Natural killer cell (primary cell): ENCODE measurements at regions not wholly inside any gene's neighbourhood (a gene's known extent, or its start where the extent isn't known, plus 50 kb on each side); places are given as distances from the start of the nearest gene placed in this dataset.

Source experiments
- ATAC-seq, 3 donors: fragments of 150-1000 bp in 2 of 3; fragments of 200-7000 bp in 1 of 3; cut with Tn5 transposase; 1 replicate in 1 of 3; 2 replicates in 2 of 3; pipeline ENCODE4 v1.10.0; 2021; ENCODE audit warnings: mild to moderate bottlenecking in 2 of 3, moderate library complexity in 2 of 3
- DNase-seq, 2 donors: peaks; one replicate each; pipeline versions ENCODE4 v3.0.0 to v3.0.0-alpha.2; 2013 to 2021; ENCODE audit warnings: mixed read lengths in 1 of 2
- H3K27ac ChIP-seq: one replicate; pipeline ENCODE4 v1.5.1; 2013; ENCODE audit warnings: mild to moderate bottlenecking, low read length
- H3K27me3 ChIP-seq: one replicate; pipeline ENCODE4 v1.6.1; 2013; ENCODE audit warnings: low read length; ENCODE audit not compliant: control insufficient read depth, insufficient read depth
- H3K36me3 ChIP-seq: one replicate; pipeline ENCODE4 v1.6.1; 2013; ENCODE audit warnings: low read length; ENCODE audit not compliant: control insufficient read depth, insufficient read depth
- H3K4me1 ChIP-seq: one replicate; pipeline ENCODE4 v1.6.1; 2013; ENCODE audit warnings: low read length; ENCODE audit not compliant: control insufficient read depth, insufficient read depth
- H3K4me3 ChIP-seq: one replicate; pipeline ENCODE4 v1.5.1; 2013; ENCODE audit warnings: low read length
- H3K9me3 ChIP-seq: one replicate; pipeline ENCODE4 v1.6.1; 2013; ENCODE audit warnings: low read length; ENCODE audit not compliant: control insufficient read depth, insufficient read depth
- H3K27ac Mint-ChIP-seq, 2 donors: one replicate each; pipeline ENCODE4 v1.8.0; 2022; ENCODE audit warnings: mild to moderate bottlenecking in 2 of 2, mixed read lengths in 2 of 2, moderate library complexity in 1 of 2
- H3K27me3 Mint-ChIP-seq, 2 donors: one replicate each; pipeline ENCODE4 v1.8.0; 2022; ENCODE audit warnings: low read depth in 2 of 2, mixed read lengths in 2 of 2
- H3K36me3 Mint-ChIP-seq: one replicate; pipeline ENCODE4 v1.8.0; 2022; ENCODE audit warnings: mixed read lengths
- H3K4me1 Mint-ChIP-seq, 2 donors: one replicate each; pipeline ENCODE4 v1.8.0; 2022; ENCODE audit warnings: mixed read lengths in 2 of 2
- H3K4me3 Mint-ChIP-seq: one replicate; pipeline ENCODE4 v1.8.0; 2022; ENCODE audit warnings: mild to moderate bottlenecking, moderate library complexity, mixed read lengths
- H3K9me3 Mint-ChIP-seq, 2 donors: one replicate each; pipeline ENCODE4 v1.8.0; 2022; ENCODE audit warnings: mixed read lengths in 2 of 2
- CTCF ChIP-seq: fragments of 200-600 bp; IDR thresholded peaks from one replicate; pipeline ENCODE4 v1.8.0; 2022; ENCODE audit warnings: antibody characterized with exemption
- WGBS: methylation state at CpG from one replicate; pipeline ENCODE4 v1.1.7; 2013; ENCODE audit warnings: missing lambda C conversion rate; ENCODE audit not compliant: insufficient coverage; 5-methylcytosine and 5-hydroxymethylcytosine counted together
- intact Hi-C: fragments of 100-400 bp; cut with micrococcal nuclease; formaldehyde crosslinking; loops from one replicate; pipeline ENCODE4 v1.14.2; 2022

- H3K9me3 Mint-ChIP-seq: peaks cover 14 to 15% of the 10 kb centered on the region in 2 donors
- Histone ChIP-seq H3K27me3 (no peaks in the 10 kb centered on the region), H3K36me3 (no peaks in the 10 kb centered on the region), H3K9me3 (no peaks in the 10 kb centered on the region), H3K4me1 (no peaks in the 10 kb centered on the region), H3K27ac (no peak overlapping the region), H3K4me3 (no peak overlapping the region)
- no peaks in the 10 kb centered on the region for H3K36me3 Mint-ChIP-seq
- no peak for DNase-seq
- H3K4me1 Mint-ChIP-seq: no peaks in the 10 kb centered on the region
- H3K27me3 Mint-ChIP-seq: no peaks in the 10 kb centered on the region
- no peak for TF ChIP-seq CTCF
- intact Hi-C loops: no loop called here
- no peak overlapping the region for H3K27ac Mint-ChIP-seq
- no peak for ATAC-seq
- no peak overlapping the region for H3K4me3 Mint-ChIP-seq
Observed at GRCh38 chr3:74442683-74443082, 171.8 kb downstream of the CNTN3 start.

GRCh38 chr3:74442068-74442467 is 172.4 kb downstream of the CNTN3 start:
- H3K27ac Mint-ChIP-seq: no peak overlapping the region
- Histone ChIP-seq H3K9me3 (no peaks in the 10 kb centered on the region), H3K36me3 (no peaks in the 10 kb centered on the region), H3K4me1 (no peaks in the 10 kb centered on the region), H3K4me3 (no peak overlapping the region), H3K27me3 (no peaks in the 10 kb centered on the region), H3K27ac (no peak overlapping the region)
- H3K36me3 Mint-ChIP-seq: no peaks in the 10 kb centered on the region
- 4% methylated on average over 2 of the region's 2 CpGs for WGBS
- no peak for DNase-seq
- no peaks in the 10 kb centered on the region for H3K4me1 Mint-ChIP-seq
- no peak for ATAC-seq
- TF ChIP-seq CTCF: no peak
- intact Hi-C loops: no loop called here
- H3K27me3 Mint-ChIP-seq: no peaks in the 10 kb centered on the region
- peaks cover 12 to 14% of the 10 kb centered on the region in 2 donors for H3K9me3 Mint-ChIP-seq
- H3K4me3 Mint-ChIP-seq: no peak overlapping the region

- H3K36me3 ChIP-seq: no peaks in the 10 kb centered on the region
- Mint-ChIP-seq H3K27ac (no peak overlapping the region), H3K36me3 (no peaks in the 10 kb centered on the region), H3K4me3 (no peak overlapping the region), H3K9me3 (peaks cover 13 to 16% of the 10 kb centered on the region in 2 donors), H3K27me3 (no peaks in the 10 kb centered on the region), H3K4me1 (no peaks in the 10 kb centered on the region)
- H3K4me1 ChIP-seq: no peaks in the 10 kb centered on the region
- no peaks in the 10 kb centered on the region for H3K27me3 ChIP-seq
- no peak overlapping the region for H3K4me3 ChIP-seq
- no peak for DNase-seq
- no peak for ATAC-seq
- WGBS: 81% methylated on average over 3 of the region's 4 CpGs
- intact Hi-C loops: no loop called here
- no peaks in the 10 kb centered on the region for H3K9me3 ChIP-seq
- TF ChIP-seq CTCF: no peak
- no peak overlapping the region for H3K27ac ChIP-seq
Observed at GRCh38 chr3:74436184-74436583, 178.3 kb downstream of the CNTN3 start.

GRCh38 chr3:74435631-74436030 is 178.8 kb downstream of the CNTN3 start:
- no peak for ATAC-seq
- no peak for TF ChIP-seq CTCF
- Mint-ChIP-seq H3K27ac (no peak overlapping the region), H3K27me3 (no peaks in the 10 kb centered on the region), H3K36me3 (no peaks in the 10 kb centered on the region), H3K4me3 (no peak overlapping the region), H3K9me3 (peaks cover 13 to 16% of the 10 kb centered on the region in 2 donors), H3K4me1 (no peaks in the 10 kb centered on the region)
- intact Hi-C loops: no loop called here
- Histone ChIP-seq H3K9me3 (no peaks in the 10 kb centered on the region), H3K4me3 (no peak overlapping the region), H3K4me1 (no peaks in the 10 kb centered on the region), H3K27ac (no peak overlapping the region), H3K27me3 (no peaks in the 10 kb centered on the region), H3K36me3 (no peaks in the 10 kb centered on the region)
- no peak for DNase-seq
- 68% methylated on average over 3 of the region's 3 CpGs for WGBS
